K562 (cell line): ENCODE measurements at regions not wholly inside any gene's neighbourhood (a gene's known extent, or its start where the extent isn't known, plus 50 kb on each side); places are given as distances from the start of the nearest gene placed in this dataset.
"Not testable (repeated sequence)": the region's sequence is repeated elsewhere in the genome, so short reads cannot be mapped to it uniquely, and the experiment has no call there.

Experiments used
- ATAC-seq: fragments of 200-7000 bp; cut with Tn5 transposase; 3 replicates; pipeline ENCODE4 v1.9.1; 2020; ENCODE audit warnings: moderate library complexity
- BruUV-seq: library from RNA; stranded (reverse); fragments of 400-500 nt; replicated peaks from 2 replicates; lab custom pipeline; 2021; lab: Mats Ljungman, UMichigan
- CTCF ChIA-PET: fragments of 300-600 bp; formaldehyde crosslinking; extraction: SDS; loops from one replicate; lab custom pipeline; 2021; ENCODE audit warnings: low intra/inter-chr PET ratio; lab: Yijun Ruan, JAX
- POLR2A ChIA-PET: fragments of 300-600, 350-650 bp; sonication (Branson Sonifier 250); formaldehyde crosslinking; extraction: SDS; loops from one replicate; lab custom pipeline; 2021; ENCODE audit warnings: antibody characterized with exemption, inconsistent platforms; lab: Yijun Ruan, JAX
- DNase-seq, 4 experiments: peaks; one replicate each; pipeline versions ENCODE4 v3.0.0 to v3.0.0-alpha.2; 2011 to 2018; ENCODE audit warnings: low spot score in 3 of 4, mixed read lengths in 3 of 4; ENCODE audit errors: extremely low read depth in 1 of 4
- FAIRE-seq: peaks from 2 replicates; lab custom pipeline; 2011; peaks lifted over from hg19 to GRCh38; lab: Jason Lieb, UNC
- H2AFZ ChIP-seq: 2 replicates; pipeline ENCODE4 v1.6.0; 2011; ENCODE audit warnings: low read depth, low read length, control low read depth, inconsistent platforms
- H3K27ac ChIP-seq: fragments of 200-600 bp; 3 replicates; pipeline ENCODE4 v1.8.0; 2011; ENCODE audit warnings: low read depth, mild to moderate bottlenecking, control low read depth, inconsistent platforms, low read length, moderate library complexity, mixed read lengths; ENCODE audit errors: extremely low read depth
- H3K27me3 ChIP-seq, 2 experiments: fragments of 300-600 bp in 1 of 2; 2 replicates in 1 of 2; 3 replicates in 1 of 2; pipeline versions ENCODE4 v1.6.0 to v1.8.0; 2011; ENCODE audit warnings: inconsistent platforms in 2 of 2, low read length in 2 of 2, mild to moderate bottlenecking in 1 of 2, mixed read lengths in 1 of 2, moderate library complexity in 1 of 2; ENCODE audit not compliant: control insufficient read depth in 2 of 2, insufficient read depth in 2 of 2
- H3K36me3 ChIP-seq: fragments of 300-600 bp; 3 replicates; pipeline ENCODE4 v1.8.0; 2011; ENCODE audit warnings: mild to moderate bottlenecking, low read length, inconsistent platforms; ENCODE audit not compliant: control insufficient read depth, insufficient read depth
- H3K4me1 ChIP-seq, 2 experiments: fragments of 200-600 bp in 1 of 2; replicated peaks in 1 of 2; 2 replicates in 1 of 2; 3 replicates in 1 of 2; pipeline versions ENCODE4 v1.5.1 to v1.8.0; 2011; ENCODE audit warnings: inconsistent platforms in 2 of 2, low read length in 2 of 2, mild to moderate bottlenecking in 1 of 2, mixed read lengths in 1 of 2, moderate library complexity in 1 of 2; ENCODE audit not compliant: control insufficient read depth in 2 of 2, insufficient read depth in 2 of 2
- H3K4me2 ChIP-seq: 2 replicates; pipeline ENCODE4 v1.6.1; 2011; ENCODE audit warnings: low read length, control low read depth, inconsistent platforms, mixed read lengths; ENCODE audit not compliant: insufficient read depth
- H3K4me3 ChIP-seq: fragments of 200-600 bp; sonication (generic), shearing (Covaris generic); 2 replicates; pipeline ENCODE4 v1.5.1; 2016; ENCODE audit warnings: control low read depth, inconsistent platforms
- H3K79me2 ChIP-seq: fragments of 200-600 bp; 3 replicates; pipeline ENCODE4 v1.8.0; 2011; ENCODE audit warnings: low read length, inconsistent platforms; ENCODE audit not compliant: control insufficient read depth, insufficient read depth
- H3K9ac ChIP-seq, 2 experiments: 2 replicates each; pipeline versions ENCODE4 v1.6.0 to v1.6.1; 2011; ENCODE audit warnings: low read depth in 2 of 2, low read length in 2 of 2, control low read depth in 1 of 2, inconsistent platforms in 1 of 2, mild to moderate bottlenecking in 1 of 2, mixed read lengths in 1 of 2; ENCODE audit not compliant: insufficient read depth in 1 of 2
- H3K9me1 ChIP-seq: one replicate; pipeline ENCODE4 v1.6.0; 2011; ENCODE audit warnings: inconsistent platforms, mild to moderate bottlenecking, low read length, moderate library complexity; ENCODE audit not compliant: control insufficient read depth, insufficient read depth
- H3K9me3 ChIP-seq: replicated peaks from 2 replicates; pipeline ENCODE4 v1.5.1; 2011; ENCODE audit warnings: low read depth, low read length, inconsistent platforms; ENCODE audit not compliant: control insufficient read depth, insufficient read depth
- H4K20me1 ChIP-seq: replicated peaks from 2 replicates; pipeline ENCODE4 v1.6.1; 2011; ENCODE audit warnings: low read length, inconsistent platforms, mixed read lengths; ENCODE audit not compliant: control insufficient read depth, insufficient read depth
- EGR1 ChIP-seq: fragments of 450-650 bp; conservative IDR thresholded peaks from 2 replicates; pipeline ENCODE4 v1.6.1; 2017; ENCODE audit warnings: mild to moderate bottlenecking
- GTF2F1 ChIP-seq: IDR thresholded peaks from 2 replicates; pipeline ENCODE4 v1.6.1; 2011; ENCODE audit warnings: low read depth, low read length, improper control_type of control experiment
- MAFG ChIP-seq: fragments of 450-650 bp; conservative IDR thresholded peaks from 2 replicates; pipeline ENCODE4 v1.6.1; 2016; ENCODE audit warnings: missing genetic modification characterization, missing compliant biosample characterization
- TAF1 ChIP-seq: IDR thresholded peaks from 2 replicates; pipeline ENCODE4 v1.6.1; 2011; ENCODE audit warnings: mild to moderate bottlenecking, low read length, moderate library complexity; ENCODE audit not compliant: insufficient read depth, control insufficient read depth, severe bottlenecking; ENCODE audit errors: extremely low read depth
- ZC3H8 ChIP-seq: fragments of 450-650 bp; IDR thresholded peaks from 2 replicates; pipeline ENCODE4 v1.6.1; 2017
- ZNF707 ChIP-seq: fragments of 250-450 bp; sonication (Bioruptor Pico); conservative IDR thresholded peaks from 2 replicates; pipeline ENCODE4 v1.8.0; 2022; ENCODE audit warnings: inconsistent platforms, mild to moderate bottlenecking, moderate library complexity
- WGBS: fragments of 100-300 bp; shearing (Covaris generic); methylation state at CpG from one replicate; pipeline ENCODE4 v1.1.6; 2016; ENCODE audit warnings: low coverage, mixed read lengths; ENCODE audit not compliant: insufficient coverage; ENCODE audit errors: missing lambda C conversion rate; 5-methylcytosine and 5-hydroxymethylcytosine counted together
- in situ Hi-C: fragments of 300-500 bp; cut with MboI; formaldehyde crosslinking; loops from 4 replicates; pipeline ENCODE4 v1.15.0; 2018; ENCODE audit warnings: inconsistent platforms, mixed read lengths
- intact Hi-C: fragments of 100-400 bp; cut with micrococcal nuclease; formaldehyde crosslinking; loops from 2 replicates; pipeline ENCODE4 v1.14.2; 2022
- TF ChIP-seq, protein P1 (sequence below): fragments of 250-450 bp; sonication (Bioruptor Pico); IDR thresholded peaks from 2 replicates; pipeline ENCODE4 v1.5.0; 2020; ENCODE audit warnings: mild to moderate bottlenecking, borderline replicate concordance

DNA sequence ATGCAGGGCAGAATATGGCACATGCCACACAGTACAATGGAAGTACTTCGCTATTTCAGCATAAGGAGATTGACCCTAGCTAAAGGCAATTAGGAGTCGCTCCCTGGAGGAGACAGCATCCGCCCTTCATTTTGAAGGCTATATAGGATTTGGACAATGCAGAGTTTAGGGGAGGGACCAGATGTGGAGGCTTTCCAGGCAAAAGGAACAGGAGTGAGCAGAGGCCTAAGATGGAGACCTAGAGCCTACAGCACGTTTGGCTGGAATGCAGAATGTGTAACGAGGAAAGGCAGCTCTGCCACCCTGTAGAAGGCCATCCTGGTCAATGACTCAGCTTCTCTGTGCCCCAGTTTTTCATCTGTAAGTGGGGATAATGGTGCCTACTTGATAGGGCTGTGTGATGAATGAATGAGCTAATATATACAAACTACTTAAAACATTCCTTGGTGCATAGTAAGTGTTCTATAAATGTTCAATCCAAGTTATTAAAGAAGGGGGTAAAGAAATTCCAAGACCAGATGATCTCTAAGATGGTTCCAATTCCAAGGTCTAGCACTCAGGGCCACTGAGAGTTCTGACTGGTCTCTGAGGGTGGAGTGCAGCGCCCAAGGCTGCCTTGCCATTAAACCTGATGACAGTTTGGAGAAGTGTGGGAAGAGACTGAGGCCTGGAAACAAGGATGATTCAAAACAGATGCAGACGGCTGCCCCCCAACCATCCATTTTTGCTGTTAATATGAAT lies 54.3 kb upstream of the FRMD6 start:
- no peaks in the 10 kb centered on the region for H3K9me3 ChIP-seq
- intact Hi-C loops = no loop called here
- ATAC-seq = no peak
- TF ChIP-seq TAF1 = no peak
- no peak for TF ChIP-seq GTF2F1
- TF ChIP-seq ZNF707 (CRISPR knock-in tag) = no peak
- no peak for TF ChIP-seq MAFG (tag)
- TF ChIP-seq, protein P1, sequence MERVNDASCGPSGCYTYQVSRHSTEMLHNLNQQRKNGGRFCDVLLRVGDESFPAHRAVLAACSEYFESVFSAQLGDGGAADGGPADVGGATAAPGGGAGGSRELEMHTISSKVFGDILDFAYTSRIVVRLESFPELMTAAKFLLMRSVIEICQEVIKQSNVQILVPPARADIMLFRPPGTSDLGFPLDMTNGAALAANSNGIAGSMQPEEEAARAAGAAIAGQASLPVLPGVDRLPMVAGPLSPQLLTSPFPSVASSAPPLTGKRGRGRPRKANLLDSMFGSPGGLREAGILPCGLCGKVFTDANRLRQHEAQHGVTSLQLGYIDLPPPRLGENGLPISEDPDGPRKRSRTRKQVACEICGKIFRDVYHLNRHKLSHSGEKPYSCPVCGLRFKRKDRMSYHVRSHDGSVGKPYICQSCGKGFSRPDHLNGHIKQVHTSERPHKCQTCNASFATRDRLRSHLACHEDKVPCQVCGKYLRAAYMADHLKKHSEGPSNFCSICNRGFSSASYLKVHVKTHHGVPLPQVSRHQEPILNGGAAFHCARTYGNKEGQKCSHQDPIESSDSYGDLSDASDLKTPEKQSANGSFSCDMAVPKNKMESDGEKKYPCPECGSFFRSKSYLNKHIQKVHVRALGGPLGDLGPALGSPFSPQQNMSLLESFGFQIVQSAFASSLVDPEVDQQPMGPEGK (CRISPR knock-in tag) = no peak
- no peak for TF ChIP-seq EGR1
- no peak for TF ChIP-seq ZC3H8
- TF ChIP-seq, all 486 proteins: peak for 0
- no peak overlapping the region for H3K4me3 ChIP-seq
- no peak overlapping the region for H2AFZ ChIP-seq
- no peak overlapping the region for H3K4me2 ChIP-seq
- no peaks in the 10 kb centered on the region for H3K79me2 ChIP-seq
- FAIRE-seq (no peak), DNase-seq (no peak)
- no peak overlapping the region for H3K27ac ChIP-seq
- WGBS = 4% methylated on average over 6 of the region's 7 CpGs
- no peaks in the 10 kb centered on the region for H3K27me3 ChIP-seq
- CTCF ChIA-PET = no interaction called here
- no peaks in the 10 kb centered on the region for H3K9me1 ChIP-seq
- POLR2A ChIA-PET = no interaction called here
- H4K20me1 ChIP-seq = no peaks in the 10 kb centered on the region
- no peaks in the 10 kb centered on the region for H3K4me1 ChIP-seq
- no TSS peak for BruUV-seq
- in situ Hi-C loops = no loop called here
- no peaks in the 10 kb centered on the region for H3K36me3 ChIP-seq
- no peak overlapping the region for H3K9ac ChIP-seq

DNA sequence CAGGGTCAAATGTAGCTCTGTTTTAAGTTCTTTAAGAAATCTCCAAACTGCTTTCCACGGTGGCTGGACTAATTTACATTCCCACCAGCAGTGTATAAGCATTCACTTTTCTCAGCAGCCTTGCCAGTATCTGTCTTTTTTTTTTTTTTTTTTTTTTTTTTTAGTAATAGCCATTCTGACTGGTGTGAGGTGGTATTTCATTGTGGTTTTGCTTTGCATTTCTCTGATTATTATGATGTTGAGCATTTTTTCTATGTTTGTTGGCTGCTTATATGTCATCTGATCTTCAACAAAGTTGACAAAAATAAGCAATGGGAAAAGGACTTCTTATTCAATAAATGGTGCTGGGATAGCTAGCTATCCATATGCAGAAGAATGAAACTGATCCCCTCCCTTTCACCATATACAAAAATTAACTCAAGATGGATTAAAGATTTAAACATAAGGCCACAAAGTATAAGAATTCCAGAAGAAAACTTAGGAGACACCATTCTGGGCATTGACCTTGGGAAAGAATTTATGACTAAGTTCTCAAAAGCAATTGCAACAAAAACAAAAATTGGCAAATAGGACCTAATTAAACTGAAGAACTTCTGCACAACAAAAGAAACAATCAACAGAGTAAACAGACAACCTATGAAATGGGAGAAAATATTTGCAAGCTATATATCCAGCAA lies 52.6 kb upstream of the FRMD6 start:
- H3K4me1 ChIP-seq, H3K36me3 ChIP-seq, DNase-seq, POLR2A ChIA-PET, H3K4me3 ChIP-seq, H3K79me2 ChIP-seq, FAIRE-seq, H4K20me1 ChIP-seq, H3K9ac ChIP-seq, H3K27ac ChIP-seq, BruUV-seq, H3K9me1 ChIP-seq, H3K4me2 ChIP-seq, intact Hi-C loops, H2AFZ ChIP-seq, H3K27me3 ChIP-seq, H3K9me3 ChIP-seq, CTCF ChIA-PET, in situ Hi-C loops, ATAC-seq: not testable (repeated sequence)
- 0% methylated on average over 1 of the region's 1 CpG for WGBS
